ENCODE measurements at regions not wholly inside any gene's neighbourhood (a gene's known extent, or its start where the extent isn't known, plus 50 kb on each side); places are given as distances from the start of the nearest gene placed in this dataset.

DNA sequence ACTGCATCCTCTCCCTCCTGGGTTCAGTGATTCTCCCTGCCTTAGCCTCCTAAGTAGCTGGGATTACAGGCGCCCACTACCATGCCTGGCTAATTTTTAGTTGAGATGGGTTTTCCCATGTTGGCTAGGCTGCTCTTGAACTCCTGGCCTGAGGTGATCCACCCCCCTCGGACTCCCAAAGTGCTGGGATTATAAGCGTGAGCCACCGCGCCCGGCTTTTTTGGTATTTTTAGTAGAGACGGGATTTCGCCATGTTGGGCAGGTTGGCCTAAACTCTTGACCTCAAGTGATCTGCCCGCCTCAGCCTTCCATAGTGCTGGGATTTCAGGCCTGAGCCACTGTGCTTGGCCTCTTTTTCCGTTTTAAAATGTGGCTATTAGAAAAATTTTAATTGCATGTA lies 343.8 kb upstream of the RBFOX1 start:
- DNase-seq: no peak

DNA sequence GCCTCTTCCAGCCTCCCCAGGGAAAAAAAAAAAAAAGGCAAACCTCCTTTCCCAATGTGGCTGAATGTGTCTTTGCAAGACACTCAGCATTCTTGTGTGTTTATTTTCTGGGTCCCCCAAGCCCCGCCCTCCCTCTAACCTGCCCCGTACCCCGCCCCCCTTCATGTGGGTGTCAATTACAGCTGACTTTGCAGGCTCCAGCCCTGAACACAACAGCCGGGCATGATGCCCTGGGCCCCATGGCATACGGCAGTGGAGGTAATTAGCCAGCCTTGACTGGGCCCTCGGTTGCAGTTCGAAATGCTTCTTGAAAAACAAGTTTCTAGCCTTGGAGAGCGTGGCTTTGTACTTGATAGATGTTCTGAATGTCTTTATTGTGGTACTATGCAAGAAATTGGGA lies 354.7 kb upstream of the RBFOX1 start:
- DNase-seq: no peak

DNA sequence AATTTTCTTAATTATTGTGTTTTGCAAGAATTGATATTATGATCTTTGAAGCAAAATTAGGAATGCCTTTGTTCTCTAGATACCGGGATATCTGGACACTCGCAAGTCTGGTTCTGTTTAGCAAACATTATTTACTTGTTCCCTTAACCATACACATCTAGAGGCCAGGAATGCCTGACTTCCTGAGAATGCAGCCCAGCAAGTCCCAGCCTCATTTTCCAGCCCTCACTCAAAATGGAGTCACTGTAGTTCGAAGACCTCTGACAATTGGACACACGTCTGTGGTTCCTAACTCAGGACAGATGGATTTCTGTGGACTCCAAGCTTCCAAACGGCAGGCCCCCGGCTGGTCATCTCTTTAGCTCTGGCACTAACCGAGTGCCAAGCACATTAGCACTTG lies 355.4 kb upstream of the RBFOX1 start:
- DNase-seq: no peak

DNA sequence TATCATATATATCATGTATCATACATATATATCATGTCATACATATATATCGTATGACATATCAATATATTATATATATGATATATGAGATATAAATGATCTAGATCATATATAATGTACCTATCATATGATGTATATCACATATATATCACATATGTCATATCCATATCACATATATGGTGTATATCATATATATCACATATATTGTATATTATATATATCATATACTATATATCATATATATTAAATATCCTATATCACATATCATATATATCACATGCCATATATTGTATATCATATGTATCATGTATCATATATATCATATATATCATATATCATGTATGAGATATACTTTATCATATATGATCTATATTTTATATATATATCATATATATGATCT lies 355.9 kb upstream of the RBFOX1 start:
- DNase-seq: no peak

DNA sequence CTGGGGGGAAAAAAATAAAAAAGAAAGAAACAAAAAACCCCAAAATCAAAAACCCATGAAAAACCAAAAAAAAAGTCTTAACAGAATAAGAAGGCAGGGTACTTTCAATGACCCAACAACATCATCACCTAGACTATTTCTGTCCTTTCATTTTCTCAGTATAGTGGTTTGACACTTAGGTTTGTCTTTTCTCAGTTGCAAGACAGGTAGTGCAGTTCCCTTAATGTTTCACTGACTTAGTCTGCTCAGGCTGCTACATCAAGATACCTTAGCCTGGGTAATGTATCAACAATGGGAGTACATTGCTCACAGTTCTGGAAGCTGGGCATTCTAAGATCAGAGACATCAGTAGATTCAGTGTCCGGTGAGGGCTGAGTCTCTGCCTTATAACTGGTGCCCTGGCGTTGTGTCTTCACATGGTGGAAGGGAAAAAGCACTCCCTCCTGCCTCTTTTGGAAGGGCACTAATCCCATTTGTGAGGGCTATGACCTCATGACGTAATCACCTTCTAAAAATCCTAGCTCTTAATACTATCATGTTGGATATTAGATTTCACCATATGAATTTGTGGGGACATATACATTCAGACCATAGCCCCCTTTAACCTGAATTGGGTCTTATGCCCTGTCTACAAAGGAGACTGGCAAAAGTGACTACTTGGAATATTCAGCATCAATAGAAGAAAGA lies 362.3 kb upstream of the RBFOX1 start:
- no peak for DNase-seq

DNA sequence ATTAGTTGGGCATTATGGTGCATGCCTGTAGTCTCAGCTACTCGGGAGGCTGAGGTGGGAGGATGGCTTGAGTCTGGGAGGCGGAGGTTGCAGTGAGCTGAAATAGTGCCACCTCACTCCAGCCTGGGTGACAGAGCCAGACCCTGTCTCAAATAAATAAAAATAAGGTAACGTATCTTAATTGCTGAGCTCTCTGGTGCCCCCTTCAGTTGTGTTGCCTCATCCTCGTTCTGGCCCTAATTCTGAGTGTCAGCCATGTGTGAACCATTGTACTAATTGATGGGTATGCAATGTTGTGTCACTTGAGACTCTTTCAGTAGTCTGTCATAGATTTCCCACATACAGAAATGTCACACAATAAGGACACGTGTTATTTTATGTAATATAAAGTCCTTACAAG lies 363.1 kb upstream of the RBFOX1 start:
- DNase-seq: no peak

DNA sequence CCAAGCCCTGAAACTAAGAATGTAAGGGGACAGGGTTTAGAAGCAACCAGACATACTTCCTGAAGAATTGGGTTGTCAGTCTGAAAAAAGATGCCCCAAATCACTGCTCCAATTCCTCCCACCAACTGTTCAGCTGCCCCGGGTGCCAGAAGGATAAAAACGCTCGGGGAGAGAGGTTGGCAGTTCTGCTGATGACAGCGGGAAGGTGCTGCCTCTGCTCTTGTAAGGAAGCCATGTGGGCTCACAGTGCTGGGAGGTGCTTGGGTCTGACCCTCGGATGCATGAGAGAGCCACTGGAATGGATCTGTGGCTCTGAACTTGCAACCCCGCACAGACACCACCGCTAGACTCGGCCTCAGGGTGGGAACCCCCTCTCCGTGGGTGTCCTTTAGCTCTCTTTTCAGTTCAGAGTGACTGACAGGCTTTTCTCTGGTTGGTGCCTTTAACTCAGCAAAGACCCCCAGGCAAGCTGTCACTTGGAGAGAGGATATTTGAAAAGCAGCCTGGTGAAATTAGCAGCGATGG lies 364.8 kb upstream of the RBFOX1 start:
- DNase-seq: no peak

DNA sequence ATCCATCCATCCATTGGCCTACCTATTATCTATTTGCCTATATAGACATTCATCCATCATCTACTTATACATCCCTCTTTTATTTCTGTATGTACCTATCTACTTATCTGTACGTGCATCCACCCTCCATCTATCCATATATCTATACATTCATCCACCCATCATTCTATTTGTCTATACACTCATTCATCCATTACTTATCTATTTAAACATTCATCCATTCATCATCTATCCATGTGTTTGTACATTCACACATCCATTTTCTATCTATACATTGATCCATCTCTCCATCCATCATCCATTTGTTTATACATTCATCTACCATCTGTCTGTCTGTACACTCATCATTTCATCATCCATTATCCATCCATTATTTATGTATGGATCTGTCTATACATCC lies 365.7 kb upstream of the RBFOX1 start:
- DNase-seq: no peak

DNA sequence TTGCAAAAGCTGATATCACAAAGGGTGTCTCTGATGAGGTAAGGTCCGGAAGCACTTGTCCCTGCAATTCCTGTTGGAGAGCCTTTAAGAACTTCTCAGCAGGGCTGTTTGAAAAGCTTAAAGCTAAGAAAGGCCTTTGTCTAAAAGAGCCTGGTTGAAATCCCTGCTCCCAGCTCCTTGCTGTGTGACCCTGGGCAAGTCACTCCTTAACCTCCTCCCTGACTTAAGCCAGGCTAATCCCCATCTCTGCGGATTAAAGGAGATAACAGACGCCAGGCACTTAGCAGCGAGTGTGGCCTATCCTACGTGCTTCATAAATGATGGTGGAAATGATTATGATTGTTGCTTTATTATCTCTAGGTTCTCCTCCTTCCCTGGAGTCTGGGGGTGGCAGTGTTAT lies 368.0 kb upstream of the RBFOX1 start:
- DNase-seq: no peak

DNA sequence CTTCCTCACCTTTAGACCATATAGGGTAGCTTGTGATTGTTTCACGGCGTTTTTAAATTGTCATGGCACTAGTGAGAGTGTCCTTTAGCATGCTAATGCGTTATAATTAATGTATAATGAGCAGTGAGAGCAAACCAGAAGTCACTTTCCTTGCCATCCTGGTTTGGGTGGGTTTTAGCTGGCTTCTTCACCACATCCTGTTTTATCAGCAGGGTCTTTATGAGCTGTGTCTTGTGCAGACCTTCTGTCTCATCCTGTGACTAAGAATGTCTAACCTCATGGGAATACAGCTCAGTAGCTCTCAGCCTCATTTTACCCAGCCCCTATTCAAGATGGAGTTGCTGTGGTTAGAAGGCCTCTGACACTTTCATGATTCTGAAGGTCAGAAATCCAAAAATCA lies 370.9 kb upstream of the RBFOX1 start:
- no peak for DNase-seq

DNA sequence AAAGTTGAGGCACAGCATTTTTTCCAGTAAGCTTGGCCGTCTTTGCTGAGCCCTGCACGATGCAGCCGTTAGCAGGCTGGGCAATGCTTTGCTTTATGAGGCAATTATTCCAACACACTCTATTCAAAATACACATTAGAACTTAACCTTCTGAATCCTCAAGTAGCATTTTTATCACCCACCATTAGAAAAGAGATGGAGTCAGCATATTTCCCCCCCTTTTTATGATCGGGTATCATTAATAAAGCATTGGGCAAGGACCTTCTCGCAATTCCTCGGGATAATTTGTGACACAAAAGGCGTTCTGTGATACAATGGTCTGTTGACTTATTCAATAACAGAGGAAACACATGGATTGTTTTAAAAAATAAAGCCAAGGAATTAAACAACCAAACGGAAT lies 374.5 kb upstream of the RBFOX1 start:
- no peak for DNase-seq

DNA sequence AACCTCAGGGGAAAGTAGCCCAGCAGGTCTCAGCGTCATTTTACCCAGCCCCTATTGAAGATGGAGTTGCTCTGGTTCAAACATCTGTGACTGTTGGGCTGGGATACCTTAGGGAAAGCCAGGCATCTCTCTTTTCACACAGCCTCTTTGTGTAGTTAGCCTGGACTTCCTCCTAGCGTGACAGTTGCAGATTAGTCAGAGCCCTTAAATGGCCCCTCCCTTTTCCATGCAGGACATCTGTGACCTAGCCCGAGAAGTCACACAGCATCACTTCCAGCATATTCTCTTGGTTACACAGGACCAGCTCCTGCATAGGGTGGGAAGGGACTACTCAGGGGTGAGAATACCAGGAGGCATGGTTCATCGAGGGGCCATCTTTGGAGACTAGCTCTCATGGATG lies 375.0 kb upstream of the RBFOX1 start:
- DNase-seq: no peak

DNA sequence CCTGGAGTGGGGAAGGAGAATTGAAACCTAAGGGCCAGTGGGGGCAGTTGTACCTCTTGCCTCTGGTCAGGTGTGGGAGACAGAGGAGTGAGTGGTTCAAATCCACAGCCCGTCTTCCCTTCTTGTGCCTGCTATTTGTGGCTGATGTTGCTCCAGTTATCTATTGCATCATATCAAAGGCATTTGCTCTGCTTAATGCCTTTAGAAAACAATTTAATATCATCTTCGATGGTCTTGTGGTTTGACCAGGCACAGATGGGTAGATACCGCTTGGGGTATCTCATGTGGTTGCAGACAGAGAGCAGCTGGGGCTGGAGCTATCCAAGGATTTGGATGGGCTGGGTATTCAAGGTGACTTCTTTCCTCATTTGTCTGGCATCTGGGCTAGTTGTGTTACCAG lies 376.1 kb upstream of the RBFOX1 start:
- DNase-seq: no peak

DNA sequence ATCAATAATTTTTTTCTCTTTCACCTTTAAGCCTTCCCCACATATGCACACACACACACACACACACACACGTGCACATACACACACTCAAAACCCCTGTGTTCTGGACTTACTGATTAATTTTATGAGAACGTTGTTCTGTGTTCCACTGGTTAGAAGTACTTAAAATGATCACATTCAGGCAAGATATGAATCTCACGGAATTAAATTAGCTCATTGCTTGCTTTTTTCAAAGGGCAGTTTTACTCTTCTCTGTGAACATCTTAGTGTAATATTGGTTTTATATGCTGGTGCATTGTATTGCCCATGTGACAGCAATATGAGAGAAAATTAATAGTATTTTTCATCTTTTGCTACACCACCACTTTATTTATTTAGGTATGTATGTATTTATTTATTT lies 377.3 kb upstream of the RBFOX1 start:
- DNase-seq: no peak

DNA sequence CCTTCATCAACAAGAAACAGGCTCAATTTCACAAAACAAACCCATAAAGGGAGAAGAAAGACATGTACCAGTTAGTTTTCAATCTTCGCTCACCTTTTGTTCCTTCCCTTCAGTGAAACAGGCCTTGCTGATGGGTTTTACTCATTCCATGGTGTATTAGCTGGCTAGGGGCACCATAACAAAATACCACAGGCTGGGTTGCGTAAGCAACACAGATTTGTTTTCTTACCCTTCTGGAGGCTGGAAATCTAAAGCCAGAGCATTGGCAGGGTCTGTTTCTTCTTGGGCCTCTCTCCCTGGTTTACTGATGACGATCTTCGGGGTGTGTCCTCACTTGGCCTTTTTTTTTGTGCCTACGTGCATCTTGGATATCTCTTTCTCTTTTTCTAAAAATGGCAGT lies 383.4 kb upstream of the RBFOX1 start:
- no peak for DNase-seq

DNA sequence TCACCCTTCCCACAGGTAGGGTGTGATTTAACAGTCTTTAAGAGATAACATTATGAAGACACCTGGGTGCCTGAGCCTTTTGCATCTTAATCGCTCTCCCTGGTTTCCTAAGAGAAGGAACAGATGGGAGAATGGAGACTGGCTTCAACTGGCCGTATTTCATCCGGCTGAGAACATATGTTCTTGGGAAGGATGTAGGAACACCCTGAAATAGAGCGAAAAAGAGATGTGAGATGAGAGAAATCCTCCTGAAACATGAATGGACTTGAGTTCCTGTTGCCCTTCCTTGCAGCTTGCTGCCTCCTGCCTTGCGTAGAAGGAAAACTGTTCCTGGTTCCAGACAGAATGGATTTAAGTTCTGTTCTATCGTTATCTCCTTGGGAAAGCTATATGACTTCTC lies 385.4 kb upstream of the RBFOX1 start:
- DNase-seq: no peak

DNA sequence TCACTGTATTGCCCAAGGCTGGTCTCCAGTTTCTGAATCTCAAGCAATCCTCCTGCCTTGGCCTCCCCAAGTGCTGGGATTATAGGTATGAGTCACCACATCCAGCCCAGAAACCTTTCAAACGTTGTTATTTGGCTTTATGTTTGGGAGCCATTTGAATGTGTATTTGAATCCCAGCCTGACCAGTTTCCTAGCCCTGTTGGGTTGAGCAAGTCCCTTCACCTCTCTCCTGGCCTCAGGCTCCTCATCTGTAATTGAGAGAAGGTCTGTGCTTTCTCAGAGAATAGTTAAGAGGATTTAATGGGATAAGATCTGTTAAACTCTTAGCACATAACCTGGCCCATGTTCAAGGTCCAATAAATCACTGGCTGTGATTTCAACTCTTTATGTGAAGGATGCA lies 385.8 kb upstream of the RBFOX1 start:
- no peak for DNase-seq

DNA sequence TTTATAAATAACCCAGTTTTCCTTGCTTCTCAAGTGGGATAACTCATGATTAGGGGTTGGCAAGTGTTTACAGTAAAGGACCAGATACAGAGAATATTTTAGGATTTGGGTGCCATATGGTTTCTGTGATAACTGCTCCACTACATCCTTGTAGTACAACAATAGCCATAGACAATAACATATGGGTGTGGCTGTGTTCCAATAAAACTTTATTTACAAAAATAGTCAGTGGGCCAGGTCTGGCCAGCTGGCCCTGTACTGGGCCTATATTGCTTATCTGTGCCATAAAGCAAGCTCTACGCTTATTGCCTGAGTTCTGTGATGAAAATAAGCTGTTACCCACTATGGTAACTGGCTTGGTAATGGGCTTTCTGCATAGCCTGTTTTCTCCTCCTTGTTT lies 386.5 kb upstream of the RBFOX1 start:
- no peak for DNase-seq

DNA sequence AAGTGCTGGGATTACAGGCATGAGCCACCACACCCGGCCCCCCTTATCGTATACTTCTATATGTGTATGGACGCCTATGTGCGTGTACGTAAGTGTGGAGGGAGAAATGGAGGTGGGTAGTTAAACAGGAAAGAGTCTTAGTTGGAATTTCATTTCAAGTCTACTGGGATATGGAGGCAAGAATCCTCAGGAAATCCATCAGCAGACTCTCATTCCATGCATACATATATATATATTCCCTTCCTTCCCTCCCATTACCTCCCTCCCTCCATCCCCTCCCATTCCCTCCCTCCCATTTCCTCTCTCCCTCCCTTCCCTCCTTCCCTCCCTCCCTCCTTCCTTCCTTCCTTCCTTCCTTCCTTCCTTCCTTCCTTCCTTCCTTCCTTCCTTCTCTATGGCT lies 391.7 kb upstream of the RBFOX1 start:
- no peak for DNase-seq

DNA sequence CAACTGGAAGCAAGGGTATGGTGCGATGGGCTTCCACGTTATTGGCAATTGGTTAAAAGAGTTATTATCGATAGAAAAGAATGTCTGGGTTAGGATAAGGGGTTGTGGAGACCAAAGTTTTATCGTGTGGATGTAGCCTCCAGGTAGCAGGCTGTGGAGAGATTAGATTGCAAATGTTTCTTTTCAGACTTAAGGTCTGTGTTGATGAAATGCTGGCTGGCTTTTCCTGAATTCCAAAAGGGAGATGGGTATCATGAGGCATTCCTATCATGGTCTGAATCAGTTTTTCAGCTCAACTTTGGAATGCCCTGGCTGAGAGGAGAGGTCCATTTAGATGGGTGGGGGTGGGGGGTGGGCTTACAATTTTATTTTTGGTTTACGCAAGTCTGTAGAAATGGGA lies 395.0 kb upstream of the RBFOX1 start:
- no peak for DNase-seq

DNA sequence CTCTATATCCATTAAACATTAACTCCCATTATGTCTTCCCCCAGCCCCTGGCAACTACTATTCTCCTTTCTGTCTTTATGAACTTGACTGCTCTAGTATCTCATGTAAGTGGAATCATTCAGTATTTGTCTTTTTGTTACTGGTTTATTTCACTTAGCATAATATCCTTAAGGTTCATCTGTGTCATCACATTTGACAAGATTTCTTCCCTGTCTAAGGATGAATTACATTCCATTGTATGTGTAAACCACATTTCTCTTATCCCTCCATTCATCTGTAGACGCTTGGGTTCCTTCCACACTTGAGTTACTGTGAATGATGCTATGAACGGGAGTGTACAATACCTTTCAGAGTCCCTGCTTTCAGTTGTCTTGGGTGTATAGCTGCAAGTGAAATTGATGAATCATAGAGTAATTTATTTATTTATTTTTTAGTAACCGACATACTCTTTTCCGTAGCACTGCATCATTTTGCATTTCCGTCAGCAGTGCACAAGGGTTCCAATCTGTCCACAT lies 399.7 kb upstream of the RBFOX1 start:
- DNase-seq: no peak

DNA sequence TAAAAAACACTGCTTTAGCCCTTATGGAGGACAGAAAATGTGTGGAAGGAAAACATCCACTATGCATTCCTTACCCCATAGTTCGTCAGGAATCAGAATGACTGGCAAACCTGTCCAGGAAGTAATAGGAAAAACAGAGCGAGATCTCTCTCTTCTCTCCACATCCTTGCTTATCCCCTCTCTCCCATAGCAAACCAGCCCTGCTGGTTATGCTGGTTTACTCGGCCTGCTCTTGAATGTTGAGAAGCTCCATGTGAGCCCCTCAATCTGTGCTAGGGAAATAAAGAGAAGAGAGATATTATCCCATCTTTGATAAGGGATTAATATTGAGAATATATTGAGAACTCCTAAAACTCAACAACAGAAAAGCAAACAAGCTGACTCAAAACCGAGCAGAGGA lies 402.8 kb upstream of the RBFOX1 start:
- no peak for DNase-seq

DNA sequence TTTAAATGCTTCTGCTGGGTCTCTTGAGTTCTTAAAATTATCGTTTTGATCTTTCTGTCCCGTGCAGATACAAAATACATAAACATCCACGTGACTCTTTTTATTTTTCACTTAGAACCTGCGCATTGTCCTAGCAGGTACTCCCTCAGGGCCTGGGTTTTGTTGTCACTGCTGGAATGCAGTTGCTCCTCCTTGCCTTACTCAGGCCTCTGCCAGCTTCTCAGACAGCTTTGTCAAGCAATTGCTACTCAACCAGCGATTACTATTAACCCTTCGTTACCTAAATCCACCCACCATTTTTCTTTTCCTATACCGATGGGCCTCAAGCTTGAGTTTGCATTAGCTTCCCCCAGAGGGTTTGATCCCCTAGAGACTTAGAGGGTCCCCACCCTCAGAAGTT lies 405.9 kb upstream of the RBFOX1 start:
- DNase-seq: no peak

DNA sequence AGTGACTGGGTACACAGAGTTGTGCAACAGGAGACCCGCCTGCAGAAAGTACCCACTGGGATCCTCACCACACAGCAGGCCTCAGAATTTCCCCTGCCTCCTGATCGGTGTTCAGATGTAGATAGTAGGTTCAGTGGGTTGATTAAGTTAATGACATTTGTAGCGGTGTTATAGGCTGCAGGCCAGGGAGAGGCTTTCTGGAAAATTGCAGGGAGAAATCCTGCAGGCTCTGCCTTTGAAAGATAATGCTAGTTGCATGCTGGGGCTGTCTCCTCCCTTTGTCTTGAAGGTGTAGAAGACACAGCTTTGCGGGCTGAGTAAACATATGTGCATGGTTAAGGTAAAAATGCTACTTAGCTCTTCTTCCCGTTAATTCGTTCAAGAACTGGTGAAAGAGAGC lies 406.3 kb upstream of the RBFOX1 start:
- no peak for DNase-seq

DNA sequence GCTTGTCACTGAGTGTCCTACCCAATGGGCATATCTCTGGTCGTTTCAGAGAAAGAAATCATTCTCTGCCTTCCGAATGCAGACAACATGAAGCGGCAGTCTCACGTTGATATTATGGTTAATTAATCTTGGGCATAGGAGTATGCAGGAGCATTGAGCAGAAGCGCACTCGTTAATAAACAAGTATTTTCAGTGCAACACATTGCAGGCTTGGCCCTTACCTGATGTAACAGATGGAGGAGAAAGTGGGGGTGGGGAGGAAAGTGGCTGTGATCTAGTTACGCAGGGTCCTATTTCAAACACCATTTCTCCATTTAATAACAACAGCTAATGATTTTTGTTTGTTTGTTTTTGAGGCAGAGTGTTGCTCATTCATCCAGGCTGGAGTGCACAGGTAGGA lies 414.0 kb upstream of the RBFOX1 start:
- no peak for DNase-seq
